H9 (cell line): ENCODE measurements at regions not wholly inside any gene's neighbourhood (a gene's known extent, or its start where the extent isn't known, plus 50 kb on each side); places are given as distances from the start of the nearest gene placed in this dataset.

Source experiments
- DNase-seq: peaks from one replicate; pipeline ENCODE4 v3.0.0-alpha.2; 2017
- H2AFZ ChIP-seq: one replicate; pipeline ENCODE4 v1.6.1; 2013; ENCODE audit warnings: mild to moderate bottlenecking, low read length, control low read depth, moderate library complexity
- H2AK5ac ChIP-seq: 2 replicates; pipeline ENCODE4 v1.6.1; 2013; ENCODE audit warnings: low read length, control low read depth, mixed read lengths; ENCODE audit not compliant: insufficient read length
- H2BK120ac ChIP-seq: one replicate; pipeline ENCODE4 v1.6.1; 2013; ENCODE audit warnings: low read depth, mild to moderate bottlenecking, low read length, control low read depth, inconsistent platforms; ENCODE audit not compliant: poor library complexity, severe bottlenecking
- H2BK12ac ChIP-seq: 2 replicates; pipeline ENCODE4 v1.6.1; 2013; ENCODE audit warnings: low read length, control low read depth, mixed read lengths, low read depth; ENCODE audit not compliant: insufficient read length
- H2BK15ac ChIP-seq: 2 replicates; pipeline ENCODE4 v1.6.1; 2013; ENCODE audit warnings: low read depth, low read length, control low read depth
- H2BK20ac ChIP-seq: one replicate; pipeline ENCODE4 v1.6.1; 2013; ENCODE audit warnings: low read depth, mild to moderate bottlenecking, low read length, control low read depth, inconsistent platforms; ENCODE audit not compliant: poor library complexity, severe bottlenecking
- H2BK5ac ChIP-seq: 2 replicates; pipeline ENCODE4 v1.6.1; 2013; ENCODE audit warnings: low read length, control low read depth, mixed read lengths; ENCODE audit not compliant: insufficient read length
- H3K14ac ChIP-seq: 2 replicates; pipeline ENCODE4 v1.6.1; 2013; ENCODE audit warnings: low read length, control low read depth; ENCODE audit not compliant: insufficient read depth
- H3K18ac ChIP-seq: 2 replicates; pipeline ENCODE4 v1.6.1; 2013; ENCODE audit warnings: low read depth, mild to moderate bottlenecking, mixed read lengths, low read length, control low read depth; ENCODE audit not compliant: insufficient read length
- H3K23ac ChIP-seq: 2 replicates; pipeline ENCODE4 v1.6.1; 2013; ENCODE audit warnings: low read length, control low read depth, mixed read lengths, low read depth; ENCODE audit not compliant: insufficient read length
- H3K23me2 ChIP-seq: 2 replicates; pipeline ENCODE4 v1.6.1; 2013; ENCODE audit warnings: low read depth, mild to moderate bottlenecking, mixed read lengths, low read length, control low read depth; ENCODE audit not compliant: insufficient read length, poor library complexity, severe bottlenecking
- H3K27ac ChIP-seq: 2 replicates; pipeline ENCODE4 v1.5.1; 2013; ENCODE audit warnings: low read length, control low read depth, mixed read lengths, low read depth; ENCODE audit not compliant: insufficient read length
- H3K27me3 ChIP-seq: 2 replicates; pipeline ENCODE4 v1.6.1; 2013; ENCODE audit warnings: low read length, control low read depth, inconsistent platforms; ENCODE audit not compliant: insufficient read depth
- H3K4ac ChIP-seq: 2 replicates; pipeline ENCODE4 v1.6.1; 2013; ENCODE audit warnings: low read depth, mild to moderate bottlenecking, control low read depth, inconsistent platforms, low read length, moderate library complexity
- H3K4me1 ChIP-seq: 2 replicates; pipeline ENCODE4 v1.6.1; 2013; ENCODE audit warnings: low read length, control low read depth, inconsistent platforms; ENCODE audit not compliant: insufficient read depth
- H3K4me2 ChIP-seq: 2 replicates; pipeline ENCODE4 v1.6.1; 2013; ENCODE audit warnings: low read length, control low read depth, mixed read lengths; ENCODE audit not compliant: insufficient read length, insufficient read depth
- H3K56ac ChIP-seq: 2 replicates; pipeline ENCODE4 v1.6.1; 2013; ENCODE audit warnings: low read depth, mild to moderate bottlenecking, mixed read lengths, low read length, control low read depth; ENCODE audit not compliant: insufficient read length
- H3K79me1 ChIP-seq: 2 replicates; pipeline ENCODE4 v1.6.1; 2013; ENCODE audit warnings: low read depth, mild to moderate bottlenecking, moderate library complexity, low read length, control low read depth, inconsistent platforms; ENCODE audit not compliant: insufficient read depth, poor library complexity, severe bottlenecking
- H3K79me2 ChIP-seq: 2 replicates; pipeline ENCODE4 v1.6.1; 2013; ENCODE audit warnings: low read length, control low read depth, inconsistent platforms; ENCODE audit not compliant: insufficient read depth
- H3K9ac ChIP-seq: 2 replicates; pipeline ENCODE4 v1.6.1; 2013; ENCODE audit warnings: low read length, control low read depth, mixed read lengths; ENCODE audit not compliant: insufficient read length; ENCODE audit errors: extremely low read depth
- H3K9me3 ChIP-seq: one replicate; pipeline ENCODE4 v1.6.1; 2013; ENCODE audit warnings: low read depth, low read length, inconsistent platforms; ENCODE audit not compliant: control insufficient read depth
- H3T11ph ChIP-seq: one replicate; pipeline ENCODE4 v1.6.1; 2013; ENCODE audit warnings: mild to moderate bottlenecking, low read length, control low read depth, inconsistent platforms
- H4K20me1 ChIP-seq: one replicate; pipeline ENCODE4 v1.6.1; 2013; ENCODE audit not compliant: control insufficient read depth, insufficient read length, insufficient read depth
- H4K5ac ChIP-seq: 2 replicates; pipeline ENCODE4 v1.6.1; 2013; ENCODE audit warnings: low read depth, mild to moderate bottlenecking, mixed read lengths, low read length, control low read depth; ENCODE audit not compliant: insufficient read length
- H4K8ac ChIP-seq: replicated peaks from 2 replicates; pipeline ENCODE4 v1.6.1; 2013; ENCODE audit warnings: low read length, control low read depth, mixed read lengths, low read depth; ENCODE audit not compliant: insufficient read length
- H4K91ac ChIP-seq: 2 replicates; pipeline ENCODE4 v1.6.1; 2013; ENCODE audit warnings: low read depth, mild to moderate bottlenecking, moderate library complexity, mixed read lengths, low read length, control low read depth; ENCODE audit not compliant: insufficient read length
- H3K27ac Mint-ChIP-seq, 3 experiments: 2 replicates in 2 of 3; 3 replicates in 1 of 3; pipeline ENCODE4 v1.8.0; 2020 to 2021; ENCODE audit warnings: mixed read lengths in 3 of 3, mild to moderate bottlenecking in 1 of 3, moderate library complexity in 1 of 3
- H3K27me3 Mint-ChIP-seq: 2 replicates; pipeline ENCODE4 v1.8.0; 2021; ENCODE audit warnings: low read depth, mild to moderate bottlenecking, moderate library complexity, mixed read lengths
- H3K36me3 Mint-ChIP-seq, 3 experiments: 2 replicates in 2 of 3; 3 replicates in 1 of 3; pipeline ENCODE4 v1.8.0; 2020 to 2021; ENCODE audit warnings: low read depth in 3 of 3, mixed read lengths in 3 of 3; ENCODE audit not compliant: insufficient read depth in 1 of 3
- H3K4me1 Mint-ChIP-seq, 2 experiments: 2 replicates each; pipeline ENCODE4 v1.8.0; 2020; ENCODE audit warnings: mixed read lengths in 2 of 2
- H3K4me3 Mint-ChIP-seq, 2 experiments: 2 replicates in 1 of 2; 3 replicates in 1 of 2; pipeline ENCODE4 v1.8.0; 2020 to 2021; ENCODE audit warnings: mild to moderate bottlenecking in 2 of 2, mixed read lengths in 2 of 2, moderate library complexity in 1 of 2
- H3K9me3 Mint-ChIP-seq, 2 experiments: 2 replicates in 1 of 2; 3 replicates in 1 of 2; pipeline ENCODE4 v1.8.0; 2020; ENCODE audit warnings: mild to moderate bottlenecking in 2 of 2, mixed read lengths in 2 of 2, moderate library complexity in 1 of 2
- CTCF ChIP-seq: fragments of 200-600 bp; sonication (generic); conservative IDR thresholded peaks from 3 replicates; pipeline ENCODE4 v1.8.0; 2021; ENCODE audit warnings: antibody characterized with exemption, mild to moderate bottlenecking
- WGBS: extraction: QIAGEN DNeasy Blood & Tissue Kit; methylation state at CpG from one replicate; pipeline ENCODE4 v1.1.7; 2013; ENCODE audit warnings: missing lambda C conversion rate, low lambda C conversion rate, mixed read lengths; ENCODE audit not compliant: insufficient read length; ENCODE audit errors: extremely low coverage; 5-methylcytosine and 5-hydroxymethylcytosine counted together

GRCh38 chr18:9019135-9019534 lies 83.4 kb upstream of the NDUFV2 start:
- H2BK5ac ChIP-seq, result no peak overlapping the region
- no peak overlapping the region for H3K27ac Mint-ChIP-seq

More at GRCh38 chr18:9019135-9019534, 83.4 kb upstream of the NDUFV2 start:
- no peaks in the 10 kb centered on the region for H3K79me1 ChIP-seq
- H3K27me3 ChIP-seq, result no peaks in the 10 kb centered on the region
- WGBS, result no CpG with 5 or more reads among the region's 4 CpGs
- no peak overlapping the region for H2BK120ac ChIP-seq
- no peak overlapping the region for H3K14ac ChIP-seq
- no peak overlapping the region for H3K56ac ChIP-seq
- no peaks in the 10 kb centered on the region for H3K79me2 ChIP-seq
- no peak overlapping the region for H2BK15ac ChIP-seq
- no peak overlapping the region for H3K4me2 ChIP-seq
- no peak overlapping the region for H4K5ac ChIP-seq
- no peaks in the 10 kb centered on the region for H4K20me1 ChIP-seq
- H3K4me1 Mint-ChIP-seq, result peaks cover 24% of the 10 kb centered on the region in 2 experiments
- no peak for DNase-seq
- peaks cover 2 to 11% (median 4%) of the 10 kb centered on the region in 3 experiments; a peak in 5 of 7 replicates for H3K36me3 Mint-ChIP-seq
- no peak overlapping the region for H3K23ac ChIP-seq
- no peaks in the 10 kb centered on the region; the same call in 1 of the 2 replicates for H3K4me1 ChIP-seq
- H2BK12ac ChIP-seq, result no peak overlapping the region
- no peak for TF ChIP-seq CTCF
- H4K91ac ChIP-seq, result no peak overlapping the region
- no peak overlapping the region for H3K18ac ChIP-seq
- H3K9me3 Mint-ChIP-seq, result peaks cover 7 to 9% of the 10 kb centered on the region in 2 experiments
- no peak overlapping the region for H3K9ac ChIP-seq
- no peak overlapping the region for H3K27ac ChIP-seq
- H2AK5ac ChIP-seq, result no peak overlapping the region
- H3K23me2 ChIP-seq, result no peaks in the 10 kb centered on the region
- no peak overlapping the region for H3T11ph ChIP-seq
- no peak overlapping the region; a peak in 1 of 5 replicates for H3K4me3 Mint-ChIP-seq
- H3K9me3 ChIP-seq, result no peaks in the 10 kb centered on the region
- H3K27me3 Mint-ChIP-seq, result peaks cover 2% of the 10 kb centered on the region; the same call in 1 of the 2 replicates
- no peak overlapping the region for H4K8ac ChIP-seq
- H2AFZ ChIP-seq, result no peak overlapping the region
- H3K4ac ChIP-seq, result no peak overlapping the region
- no peak overlapping the region for H2BK20ac ChIP-seq
